ENCODE measurements at regions not wholly inside any gene's neighbourhood (a gene's known extent, or its start where the extent isn't known, plus 50 kb on each side); places are given as distances from the start of the nearest gene placed in this dataset.

DNA sequence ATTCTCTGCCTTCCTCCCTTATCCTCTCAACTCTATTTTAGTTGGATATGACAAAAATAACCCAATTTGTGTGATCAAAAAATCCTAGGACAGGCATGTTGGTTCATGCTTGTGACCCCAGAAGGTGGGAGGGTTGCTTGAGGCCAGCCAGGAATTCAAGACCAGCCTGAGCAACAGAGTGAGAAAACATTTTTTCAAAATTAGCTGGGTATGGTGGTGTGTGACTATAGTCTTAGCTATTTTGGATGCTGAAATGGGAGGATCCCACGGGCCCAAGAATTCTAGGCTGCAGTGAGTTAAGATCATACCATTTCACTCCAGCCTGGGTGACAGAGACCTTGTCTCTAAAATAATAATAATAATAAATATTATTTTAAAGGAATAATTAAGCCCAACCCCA lies 1383.1 kb upstream of the ADGRL2 start:
- TF ChIP-seq, protein P1, sequence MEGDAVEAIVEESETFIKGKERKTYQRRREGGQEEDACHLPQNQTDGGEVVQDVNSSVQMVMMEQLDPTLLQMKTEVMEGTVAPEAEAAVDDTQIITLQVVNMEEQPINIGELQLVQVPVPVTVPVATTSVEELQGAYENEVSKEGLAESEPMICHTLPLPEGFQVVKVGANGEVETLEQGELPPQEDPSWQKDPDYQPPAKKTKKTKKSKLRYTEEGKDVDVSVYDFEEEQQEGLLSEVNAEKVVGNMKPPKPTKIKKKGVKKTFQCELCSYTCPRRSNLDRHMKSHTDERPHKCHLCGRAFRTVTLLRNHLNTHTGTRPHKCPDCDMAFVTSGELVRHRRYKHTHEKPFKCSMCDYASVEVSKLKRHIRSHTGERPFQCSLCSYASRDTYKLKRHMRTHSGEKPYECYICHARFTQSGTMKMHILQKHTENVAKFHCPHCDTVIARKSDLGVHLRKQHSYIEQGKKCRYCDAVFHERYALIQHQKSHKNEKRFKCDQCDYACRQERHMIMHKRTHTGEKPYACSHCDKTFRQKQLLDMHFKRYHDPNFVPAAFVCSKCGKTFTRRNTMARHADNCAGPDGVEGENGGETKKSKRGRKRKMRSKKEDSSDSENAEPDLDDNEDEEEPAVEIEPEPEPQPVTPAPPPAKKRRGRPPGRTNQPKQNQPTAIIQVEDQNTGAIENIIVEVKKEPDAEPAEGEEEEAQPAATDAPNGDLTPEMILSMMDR (IDR thresholded peaks at IDR 0.05): no peak
- no peak for TF ChIP-seq POLR2A (IDR thresholded peaks at IDR 0.05)

All from right lobe of liver (tissue), 4 donors.